Stimulated activated CD8-positive, alpha-beta memory T cell treated with anti-CD3 and anti-CD28 coated beads, Interleukin-4, amount 100 ng/mL, for 48 hours (primary cell): ENCODE measurements at regions not wholly inside any gene's neighbourhood (a gene's known extent, or its start where the extent isn't known, plus 50 kb on each side); places are given as distances from the start of the nearest gene placed in this dataset.

ENCODE experiments used
- DNase-seq: peaks from one replicate; pipeline ENCODE4 v3.0.0-alpha.2; 2020

DNA sequence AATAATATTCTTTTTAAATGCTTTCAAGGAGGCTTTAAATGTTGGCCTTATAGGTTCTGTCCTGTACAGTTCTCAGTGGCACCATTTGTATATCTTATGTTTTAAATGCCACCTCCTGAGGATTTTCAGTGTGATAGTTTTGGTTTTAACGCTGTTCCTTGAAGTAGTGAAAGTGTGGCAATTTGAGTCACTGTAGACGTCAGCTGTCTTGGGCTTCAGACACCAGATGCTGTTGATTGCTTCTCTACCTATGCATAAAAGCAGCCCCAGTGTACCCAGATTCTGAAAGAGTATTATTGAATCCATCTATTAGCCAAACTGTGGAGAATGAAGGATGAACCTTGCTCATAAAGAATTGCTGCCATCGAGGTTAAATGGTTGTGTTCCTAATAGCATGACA lies 316.8 kb upstream of the GBE1 start:
- no peak for DNase-seq

DNA sequence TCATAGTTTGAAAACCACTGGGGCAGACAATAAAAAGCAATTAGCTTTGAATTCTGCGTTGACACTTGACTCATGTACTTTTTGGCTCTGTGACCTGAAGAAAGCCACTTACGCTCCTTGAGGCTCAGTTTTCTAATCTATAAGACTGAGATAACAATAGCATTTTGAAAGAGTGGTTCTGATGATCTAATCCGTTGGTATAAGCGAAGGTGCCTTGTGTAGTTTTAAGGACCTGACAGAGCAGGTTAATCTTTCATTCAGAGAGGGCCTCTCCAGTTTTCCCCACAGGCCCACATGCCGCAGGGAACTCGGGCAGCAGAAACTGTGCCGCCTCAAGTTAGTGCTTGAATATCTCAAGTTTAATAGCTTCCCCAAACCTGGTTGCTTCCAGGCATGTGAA lies 306.0 kb upstream of the GBE1 start:
- DNase-seq = no peak

DNA sequence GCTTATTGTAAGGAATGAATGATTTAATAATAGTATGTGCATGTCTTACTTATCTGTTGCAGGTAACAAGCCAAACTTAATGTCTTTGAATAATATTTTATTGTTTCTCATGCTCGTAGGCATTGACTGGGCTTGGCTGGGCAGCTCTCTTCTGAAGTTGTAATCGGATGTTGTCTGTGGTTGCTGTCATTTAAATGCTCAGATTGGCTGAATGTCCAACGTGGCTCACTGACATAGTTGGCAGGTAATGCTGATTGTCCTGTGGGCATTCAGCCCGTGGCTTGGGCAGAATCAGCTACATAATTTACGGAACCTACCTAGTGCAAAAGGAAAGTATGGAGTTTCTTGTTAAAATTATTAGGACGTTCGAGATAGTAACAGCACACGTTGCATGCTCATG lies 297.4 kb upstream of the GBE1 start:
- no peak for DNase-seq

DNA sequence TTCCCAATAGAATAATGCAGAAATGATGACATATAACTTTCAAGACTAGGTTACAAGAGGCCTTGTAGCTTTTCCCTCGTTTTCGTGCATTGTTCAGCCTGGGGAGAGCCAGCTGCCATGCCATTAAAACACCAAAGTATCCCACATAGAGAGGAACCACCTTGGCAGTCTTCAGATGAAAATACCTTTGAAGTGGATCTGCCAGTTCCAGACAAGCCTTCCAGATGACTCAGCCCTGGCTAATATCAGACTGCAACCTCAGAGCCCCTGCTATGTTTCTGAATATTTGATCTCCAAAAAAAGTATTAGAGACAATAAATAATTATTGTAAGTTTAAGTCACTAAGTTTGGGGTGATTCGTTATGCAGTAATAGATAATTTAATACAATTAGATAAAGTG lies 294.3 kb upstream of the GBE1 start:
- DNase-seq = no peak

DNA sequence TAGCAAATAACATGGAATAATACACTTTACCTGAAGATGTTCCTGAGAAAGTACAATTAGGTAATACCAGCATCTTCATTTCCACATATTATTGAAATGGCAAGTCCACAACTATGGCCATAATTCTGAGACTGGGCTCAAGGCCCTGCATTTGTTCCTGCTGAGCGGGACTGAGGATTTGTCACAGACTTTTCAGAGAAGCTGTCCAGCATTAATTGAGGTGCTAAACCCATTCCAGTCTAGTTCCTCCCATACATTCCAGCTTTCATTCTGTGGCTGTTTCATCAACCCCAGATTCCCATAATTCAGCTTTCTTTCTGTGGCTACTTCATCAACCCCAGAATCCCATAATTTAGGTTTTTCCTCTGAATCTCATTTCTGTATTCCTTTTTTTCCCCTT lies 293.4 kb upstream of the GBE1 start:
- no peak for DNase-seq

DNA sequence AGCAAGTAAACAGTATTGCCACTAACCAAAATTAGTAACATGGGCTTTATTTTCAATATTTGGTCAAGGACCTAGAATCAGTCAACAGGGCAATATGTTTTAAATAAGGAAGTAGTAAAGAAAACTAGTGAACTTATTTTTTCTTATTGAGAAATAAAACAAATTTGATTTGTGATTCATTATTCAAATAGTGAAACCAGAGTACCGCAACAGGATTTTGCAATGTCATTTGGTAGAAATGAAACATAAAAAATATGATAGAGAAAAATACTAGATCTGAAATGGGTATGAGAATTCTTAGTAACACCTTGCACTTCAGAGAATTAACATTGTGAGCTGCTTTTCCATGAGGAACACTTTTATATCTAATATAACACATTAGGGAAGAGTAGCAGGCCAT lies 291.8 kb upstream of the GBE1 start:
- no peak for DNase-seq

DNA sequence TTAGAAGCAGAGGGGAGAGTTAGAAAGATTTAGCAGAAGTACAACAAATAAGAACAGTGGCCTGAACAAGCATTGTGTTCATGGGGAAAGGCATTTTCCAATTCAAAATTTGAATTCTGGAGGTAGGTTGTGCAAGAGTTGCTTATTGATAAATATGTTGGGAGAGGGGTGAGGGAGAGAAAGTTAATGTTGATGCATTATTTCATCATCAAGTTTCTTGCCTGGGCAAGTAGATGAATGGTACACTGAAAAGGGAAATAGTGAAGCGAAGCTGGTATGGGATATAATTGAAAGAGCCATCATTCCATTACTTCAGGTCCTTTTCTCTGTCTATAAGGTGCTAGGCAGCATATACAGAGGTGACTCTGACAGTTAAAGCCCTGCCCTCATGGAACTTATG lies 288.9 kb upstream of the GBE1 start:
- DNase-seq = no peak

DNA sequence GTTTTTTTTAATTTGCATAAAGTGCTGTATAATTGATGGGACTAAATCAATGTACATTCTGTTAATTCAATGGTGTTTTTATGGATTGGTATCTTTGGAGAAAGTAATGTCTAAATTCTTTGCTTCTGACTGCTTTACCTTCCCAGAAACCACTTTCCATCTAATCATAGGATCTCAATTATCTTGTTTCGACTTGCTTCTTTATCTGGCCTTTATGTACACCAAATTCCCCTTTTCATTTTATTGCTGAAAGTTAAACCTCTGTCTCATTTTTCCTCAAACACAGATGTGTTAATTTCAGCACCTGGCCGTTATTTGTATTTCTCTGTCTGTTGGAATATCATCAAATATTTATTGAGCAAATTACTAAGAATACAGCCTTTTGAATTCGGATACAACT lies 287.3 kb upstream of the GBE1 start:
- no peak for DNase-seq

DNA sequence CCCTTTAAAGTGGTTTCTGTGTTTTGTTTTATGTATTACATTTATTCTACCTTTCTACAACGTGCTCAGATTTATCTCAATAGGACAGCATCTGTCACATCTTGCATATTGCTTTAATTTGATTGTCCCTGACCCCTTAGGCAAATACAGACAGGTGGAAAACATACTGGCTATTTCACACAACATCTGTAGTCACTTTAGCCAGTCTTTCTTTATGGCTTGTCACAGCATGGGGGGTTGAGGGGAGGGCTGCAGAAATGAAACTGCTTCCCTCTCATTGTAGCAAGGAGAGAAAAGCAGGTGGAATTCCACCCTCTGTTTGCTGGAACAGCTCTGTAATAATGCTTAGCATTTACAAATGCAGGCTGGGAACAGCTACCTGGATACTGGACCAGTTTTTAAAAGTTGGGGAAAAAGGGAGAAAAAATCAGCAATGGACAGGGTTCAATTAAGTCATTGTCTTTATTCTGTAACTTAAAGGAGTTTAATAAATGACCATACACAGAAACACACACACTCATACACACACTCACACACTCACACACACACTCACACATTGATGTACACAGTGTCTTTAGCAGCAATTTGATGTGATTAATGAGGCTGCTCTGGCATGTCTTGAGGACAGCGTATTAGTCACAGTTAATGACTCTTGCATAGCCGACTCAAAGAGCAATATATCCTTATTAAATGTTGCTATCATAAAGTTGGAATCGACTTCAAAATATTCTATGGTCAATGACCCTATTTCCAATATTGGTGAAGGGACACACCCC lies 283.7 kb upstream of the GBE1 start:
- no peak for DNase-seq

DNA sequence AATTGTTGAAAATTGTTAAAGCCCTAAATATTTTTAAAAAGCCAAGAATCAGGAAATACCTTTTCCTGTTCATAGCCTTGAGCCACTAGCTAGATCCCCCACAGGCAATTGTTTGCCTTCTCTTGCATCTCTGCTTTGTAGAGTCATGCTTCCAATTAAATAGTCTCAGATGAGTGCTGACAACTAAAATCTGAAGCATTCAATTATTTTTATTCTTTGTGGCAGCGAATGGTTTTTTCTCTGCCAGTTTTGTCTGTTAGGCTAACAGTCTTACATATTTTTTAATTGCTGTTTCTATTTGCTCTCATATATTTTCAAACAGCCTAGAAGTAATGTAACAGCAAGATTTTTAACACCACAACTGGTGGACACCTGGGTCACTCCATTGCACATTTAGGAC lies 277.1 kb upstream of the GBE1 start:
- no peak for DNase-seq

DNA sequence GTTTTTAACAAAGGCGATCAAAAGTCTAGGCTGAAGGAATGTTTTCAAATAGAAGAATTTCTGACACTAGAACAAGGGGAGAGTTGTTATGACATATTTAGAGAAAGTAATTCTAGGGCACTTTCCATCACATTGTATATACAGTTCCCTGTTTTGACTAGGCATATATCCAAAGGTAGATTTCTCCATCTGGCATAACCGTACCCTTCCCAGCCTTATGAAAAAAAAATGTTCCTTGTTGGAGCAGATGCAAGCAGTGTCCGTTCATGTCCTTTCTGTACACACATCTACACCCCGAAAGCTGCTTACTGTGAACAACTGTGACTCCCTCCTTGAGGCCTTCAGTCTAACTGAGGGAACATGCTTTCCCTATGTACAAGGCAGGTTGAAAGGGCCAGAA lies 271.7 kb upstream of the GBE1 start:
- DNase-seq = no peak

DNA sequence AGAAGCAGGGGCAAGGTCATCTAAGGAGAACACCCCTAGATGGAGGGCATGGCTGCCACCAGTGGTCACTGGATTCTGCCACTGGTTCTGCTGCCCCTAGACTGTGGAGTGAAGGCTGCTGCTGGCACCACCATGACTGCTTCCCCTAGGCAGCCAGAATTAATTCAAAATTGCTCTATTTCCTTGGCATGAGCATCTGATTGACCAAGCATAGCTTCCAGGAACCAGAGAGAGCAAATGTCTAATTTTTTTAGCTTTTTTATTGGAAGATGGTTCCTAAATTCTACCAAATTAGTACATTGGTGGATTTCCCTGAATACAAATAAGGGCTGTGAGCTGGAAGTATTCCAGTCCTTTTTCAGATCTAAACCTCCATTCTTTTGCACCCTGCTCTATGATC lies 270.2 kb upstream of the GBE1 start:
- no peak for DNase-seq

DNA sequence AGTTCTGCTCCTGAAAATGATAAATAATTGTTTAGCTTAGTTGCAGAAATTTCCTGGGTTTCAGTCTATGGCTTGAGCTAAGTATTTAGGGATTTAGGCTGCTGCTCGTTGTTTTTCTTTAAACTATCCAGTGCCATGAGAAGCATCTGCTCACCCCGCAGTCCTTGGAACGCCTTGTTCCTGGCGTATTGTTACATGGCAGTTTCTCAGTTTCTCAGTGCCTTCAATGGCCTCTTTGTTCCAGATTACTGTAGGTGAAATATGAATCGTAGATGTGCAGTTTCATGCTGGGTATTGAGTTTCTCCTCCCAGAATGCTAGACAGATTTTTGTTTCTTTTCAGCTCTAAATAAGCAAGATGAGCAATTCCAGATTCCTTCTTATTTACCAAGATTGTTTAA lies 269.5 kb upstream of the GBE1 start:
- DNase-seq = no peak

DNA sequence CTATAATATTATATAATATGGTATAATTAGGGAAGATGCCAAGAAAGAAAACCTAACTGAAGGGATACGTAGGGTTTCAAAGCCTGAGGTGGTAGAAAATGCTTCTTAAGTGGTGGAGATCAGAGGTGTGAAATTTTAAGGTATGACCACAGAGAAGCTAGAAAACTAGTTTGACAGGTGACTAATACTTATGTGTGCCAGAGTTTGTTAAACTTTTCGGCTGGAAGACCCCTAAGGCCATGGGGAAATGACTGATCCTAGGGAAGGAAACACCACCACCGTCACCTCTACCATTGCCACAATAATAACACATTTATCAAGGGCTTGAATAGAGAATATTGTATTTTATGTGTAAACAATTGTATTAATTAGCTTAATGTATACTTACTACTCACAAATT lies 261.4 kb upstream of the GBE1 start:
- DNase-seq = no peak

DNA sequence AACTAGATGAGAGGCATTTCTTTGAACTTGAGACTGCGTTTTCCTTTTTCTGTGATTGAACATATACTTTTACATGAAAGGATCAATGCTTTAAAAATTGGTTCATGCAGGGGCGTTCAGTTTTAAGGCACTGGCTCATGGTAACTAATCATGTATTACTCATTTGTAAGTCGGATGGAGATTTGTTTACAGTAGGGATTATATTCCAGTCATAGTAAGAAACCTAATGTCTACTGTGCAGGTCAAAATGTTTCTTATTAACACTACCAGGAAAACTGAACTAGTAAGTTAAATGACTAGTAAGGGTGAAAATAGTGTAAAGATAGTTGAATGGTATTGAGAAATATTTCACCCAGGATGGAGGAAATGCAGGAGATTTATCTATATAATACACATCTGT lies 258.8 kb upstream of the GBE1 start:
- no peak for DNase-seq

DNA sequence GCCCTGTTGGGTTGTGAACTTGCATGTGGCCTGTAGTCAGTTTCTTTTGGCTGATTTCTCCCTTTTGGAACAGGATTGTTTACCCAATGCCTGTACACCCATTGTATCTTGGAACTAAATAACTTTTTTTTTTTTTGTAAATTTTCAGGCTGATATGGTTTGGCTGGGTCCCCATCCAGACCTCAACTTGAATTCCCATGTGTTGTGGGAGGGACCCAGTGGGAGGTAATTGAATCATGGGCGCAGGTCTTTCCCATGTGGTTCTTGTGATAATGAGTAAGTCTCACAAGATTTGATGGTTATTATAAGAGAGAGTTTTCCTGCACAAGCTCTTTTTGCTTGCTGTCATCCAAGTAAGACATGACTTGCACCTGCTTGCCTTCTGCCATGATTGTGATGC lies 253.8 kb upstream of the GBE1 start:
- no peak for DNase-seq

DNA sequence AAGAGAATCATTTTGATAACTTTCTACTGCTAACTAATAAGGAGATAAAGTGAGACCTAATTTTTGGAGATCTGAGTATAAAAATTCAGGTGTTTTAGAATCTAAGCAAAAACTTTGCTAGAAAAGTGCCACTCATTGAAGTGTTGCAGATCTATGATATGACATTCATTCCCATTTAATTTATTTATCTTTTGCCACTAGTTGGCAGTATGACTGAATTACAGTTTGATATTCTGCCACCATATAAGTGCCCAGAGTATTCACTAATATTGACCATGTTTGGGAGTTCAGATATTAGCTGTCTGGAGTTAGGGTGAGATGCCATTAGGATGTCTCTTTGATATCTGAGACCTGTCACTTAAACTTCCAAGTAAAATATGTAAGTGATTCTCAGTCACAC lies 251.3 kb upstream of the GBE1 start:
- no peak for DNase-seq

DNA sequence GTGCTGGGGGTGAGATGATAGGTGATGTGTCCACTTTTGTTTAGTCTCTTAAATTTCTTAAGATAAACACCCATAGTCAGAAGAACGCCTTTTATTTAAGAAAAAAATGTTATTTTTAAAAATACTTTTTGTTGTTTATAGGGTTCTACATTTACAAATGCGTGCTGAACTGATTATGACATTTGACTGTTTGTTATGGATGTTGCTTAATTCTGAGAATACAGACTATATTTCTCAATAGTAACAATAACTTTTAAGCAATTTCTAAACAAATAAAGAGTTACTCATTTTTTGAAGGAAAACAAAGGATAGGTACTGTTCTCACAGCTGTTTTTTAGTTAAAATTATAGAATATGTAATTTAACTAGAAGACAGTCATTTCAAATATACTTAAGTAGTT lies 249.9 kb upstream of the GBE1 start:
- no peak for DNase-seq

DNA sequence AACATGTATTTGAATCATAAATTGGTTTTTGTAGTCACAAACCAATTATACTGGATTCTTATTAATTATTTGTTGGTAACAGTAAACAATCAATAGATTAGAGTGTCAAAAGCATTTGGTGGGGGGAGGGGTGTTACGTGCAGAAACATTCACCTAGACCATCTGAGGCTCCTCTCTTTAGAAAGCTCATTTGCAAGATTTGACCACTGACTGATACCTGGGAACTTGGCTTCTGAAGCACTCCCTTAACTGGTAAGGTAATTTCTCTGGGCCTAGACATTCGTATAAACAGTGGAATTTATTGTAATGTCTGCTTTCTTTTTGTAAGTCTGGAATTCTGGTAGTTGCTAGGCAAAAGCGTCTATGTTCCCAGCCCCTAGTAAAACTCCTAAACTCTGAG lies 243.8 kb upstream of the GBE1 start:
- DNase-seq = no peak

DNA sequence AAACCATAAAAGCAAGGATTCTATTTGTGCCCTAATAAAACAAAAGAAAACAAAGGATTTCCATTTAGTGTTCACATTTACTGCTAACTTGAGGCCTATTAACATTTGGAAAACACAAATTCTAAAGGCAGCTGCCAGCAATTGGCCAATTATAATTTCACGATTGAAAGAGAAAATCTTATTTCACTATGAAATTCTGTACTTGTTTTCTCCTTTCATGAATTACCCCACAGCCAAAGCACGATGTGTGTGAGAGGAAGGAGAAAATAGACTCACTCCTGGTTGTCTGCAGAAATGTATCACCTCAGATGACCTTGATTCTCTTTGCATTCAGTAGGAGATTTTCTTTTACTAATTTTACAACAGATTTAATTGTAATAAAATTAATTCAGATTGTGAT lies 242.8 kb upstream of the GBE1 start:
- no peak for DNase-seq

DNA sequence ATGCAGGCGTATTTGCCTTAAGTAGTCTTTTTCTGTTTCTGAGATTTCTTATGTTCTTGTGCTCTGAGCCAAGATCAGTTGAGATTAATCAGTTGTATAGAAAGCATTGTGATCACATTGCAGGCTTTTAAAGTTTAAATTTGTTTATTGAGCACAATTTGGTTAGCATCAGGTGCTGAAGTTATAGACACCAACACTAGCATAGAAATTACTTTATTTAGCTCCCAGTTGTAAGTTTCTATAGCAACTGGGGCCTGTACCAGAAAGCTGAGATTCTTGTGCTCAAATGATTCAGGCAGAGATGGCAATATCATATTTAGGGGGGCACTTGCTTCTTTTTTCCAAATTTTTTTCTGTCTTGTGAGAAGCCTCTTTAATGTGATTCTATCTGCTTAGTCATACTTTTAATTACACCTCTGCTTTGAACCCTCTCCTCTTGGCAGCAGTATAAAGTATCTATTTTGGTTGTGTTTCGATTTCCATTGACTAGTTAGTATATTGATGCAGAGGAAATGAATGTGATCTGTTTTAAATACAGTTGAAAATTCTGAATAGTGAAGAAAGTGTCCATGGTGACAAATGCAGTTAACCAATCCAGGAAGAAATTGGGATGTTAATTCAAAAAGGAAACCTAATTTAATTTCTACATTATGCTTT lies 241.7 kb upstream of the GBE1 start:
- no peak for DNase-seq

DNA sequence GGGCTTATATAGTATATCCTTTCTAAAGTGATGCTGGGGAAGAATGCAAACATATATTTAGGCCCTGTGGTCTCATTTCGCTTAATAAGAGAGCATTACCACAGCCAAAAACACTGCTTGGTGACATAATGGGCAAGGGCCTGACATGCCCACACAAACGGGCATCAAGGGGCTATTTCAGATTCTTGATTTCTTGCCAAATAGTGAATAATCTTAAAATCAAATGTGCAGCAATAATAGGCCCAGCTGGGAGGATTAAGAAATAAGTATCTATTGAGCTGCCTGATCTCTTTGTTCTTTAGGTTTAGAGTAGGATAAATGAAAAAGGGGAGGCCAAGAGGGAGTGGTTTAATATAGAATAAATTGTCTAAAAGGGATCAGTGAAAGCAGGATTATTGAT lies 241.0 kb upstream of the GBE1 start:
- DNase-seq = no peak

DNA sequence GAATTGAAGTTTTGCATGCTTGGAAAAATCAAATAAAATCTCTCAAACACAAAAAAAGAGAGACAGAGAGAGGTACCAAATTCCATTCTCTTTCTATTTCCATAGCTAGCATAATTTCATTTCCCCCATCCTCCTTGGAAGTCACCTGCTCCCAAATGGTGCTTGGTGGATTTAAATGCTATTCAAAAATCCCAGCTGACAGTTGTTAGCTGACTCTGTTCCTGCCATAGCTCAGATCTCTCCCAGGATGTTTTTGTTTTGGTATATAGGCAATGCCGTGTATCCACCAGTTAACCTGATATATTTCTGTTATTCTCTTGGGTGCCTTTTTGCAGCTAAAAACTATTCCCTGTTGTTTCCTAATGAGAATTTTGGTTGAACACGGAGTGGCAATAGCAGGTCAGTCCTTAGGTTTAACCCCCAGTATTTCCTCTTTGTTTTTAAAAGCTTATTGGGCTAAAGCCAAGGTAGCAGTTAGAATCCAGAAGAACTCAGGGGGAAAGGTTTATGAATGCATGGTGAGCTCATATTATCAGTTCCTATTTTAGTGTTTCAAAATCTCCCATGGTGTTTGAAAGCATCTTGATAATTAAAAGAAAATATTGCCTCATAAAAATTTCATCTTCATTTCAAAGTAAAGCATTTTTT lies 240.0 kb upstream of the GBE1 start:
- DNase-seq = no peak

DNA sequence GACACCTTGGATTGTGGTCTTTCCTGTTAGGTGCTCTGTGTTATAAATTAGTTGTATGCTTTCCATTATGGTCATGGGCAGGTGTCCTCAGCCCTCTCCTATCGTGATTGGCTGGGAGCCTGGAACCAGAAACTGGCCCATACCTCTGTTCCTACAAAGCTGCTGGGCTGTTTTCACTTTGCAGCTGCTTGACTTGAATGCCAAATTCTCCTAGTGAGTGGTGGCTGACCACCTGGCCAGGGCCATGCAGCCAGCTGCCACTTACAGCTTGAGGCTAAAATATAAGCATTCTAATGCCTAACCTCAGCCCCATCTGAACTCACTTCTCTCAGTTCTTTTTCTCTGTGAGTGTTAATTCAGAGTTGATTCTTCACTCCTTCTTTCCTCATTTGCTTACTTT lies 239.3 kb upstream of the GBE1 start:
- DNase-seq = no peak

DNA sequence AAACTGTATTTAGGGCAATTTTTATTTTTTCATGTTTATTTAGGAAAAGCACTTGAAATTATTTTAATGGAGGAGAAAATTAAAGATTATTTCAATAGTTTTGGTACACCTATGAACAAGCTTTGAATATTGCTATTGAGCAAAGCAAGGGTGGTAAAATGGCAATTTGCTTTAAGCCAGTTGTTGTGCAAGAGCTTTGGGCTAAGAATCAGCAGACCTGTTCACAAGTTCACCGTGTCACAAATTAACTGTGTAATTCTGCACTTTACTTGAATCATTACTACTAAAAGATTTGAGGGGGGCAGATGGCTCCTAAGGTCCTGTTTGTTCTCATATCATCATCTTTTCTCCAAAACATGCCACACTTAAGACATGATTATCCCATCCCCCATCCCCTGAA lies 238.9 kb upstream of the GBE1 start:
- DNase-seq = no peak
